Inferior parietal cortex (tissue), 1 donor: ENCODE measurements at regions not wholly inside any gene's neighbourhood (a gene's known extent, or its start where the extent isn't known, plus 50 kb on each side); places are given as distances from the start of the nearest gene placed in this dataset.
A peak's percentile ranks its signal among the peaks of the same experiment; 100 is the strongest.
"Not testable (repeated sequence)": the region's sequence is repeated elsewhere in the genome, so short reads cannot be mapped to it uniquely, and the experiment has no call there.

ENCODE experiments used
- DNase-seq: peaks from one replicate; pipeline ENCODE4 v3.0.0-alpha.2; 2016; ENCODE audit errors: extremely low spot score

DNA sequence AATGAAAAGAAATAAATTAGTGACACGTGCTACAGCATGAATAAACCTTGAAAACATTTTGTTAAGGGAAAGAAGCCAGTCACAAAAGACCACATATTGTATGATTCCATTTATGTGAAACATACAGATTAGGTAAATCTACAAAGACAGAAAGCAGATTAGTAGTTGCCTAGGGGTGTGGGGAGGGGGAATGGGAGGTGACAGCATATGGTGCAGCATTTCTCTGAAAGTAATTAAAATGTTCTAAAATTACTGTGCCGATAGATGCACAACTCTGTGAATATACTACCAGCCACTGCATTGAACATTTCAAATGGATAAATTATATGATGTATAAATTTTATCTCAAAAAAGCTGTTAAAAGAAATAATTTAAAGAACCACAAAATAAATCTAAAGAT lies 161.0 kb downstream of the TRIB2 start:
- DNase-seq, result no peak

DNA sequence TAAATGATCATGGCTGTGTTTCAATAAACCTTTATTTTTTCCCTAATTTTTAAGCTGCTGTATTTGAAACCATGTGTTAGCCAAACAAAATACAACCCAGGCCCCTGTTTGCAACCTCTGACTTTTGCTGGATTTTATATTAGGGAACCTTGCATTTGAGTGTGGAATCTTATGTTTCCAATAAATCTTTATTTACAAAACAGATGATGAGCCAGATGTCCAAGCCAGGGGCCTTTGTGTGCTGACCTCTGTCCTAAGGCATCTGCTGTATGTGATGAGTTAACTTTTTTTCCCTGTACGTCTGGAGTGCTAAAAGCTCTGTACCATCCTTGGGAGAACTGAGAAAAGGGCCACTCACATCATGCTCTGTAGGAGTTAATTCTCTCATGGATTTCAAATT lies 162.9 kb downstream of the TRIB2 start:
- no peak for DNase-seq

GRCh38 chr2:12881952-12882351 lies 165.2 kb downstream of the TRIB2 start:
- no peak for DNase-seq

DNA sequence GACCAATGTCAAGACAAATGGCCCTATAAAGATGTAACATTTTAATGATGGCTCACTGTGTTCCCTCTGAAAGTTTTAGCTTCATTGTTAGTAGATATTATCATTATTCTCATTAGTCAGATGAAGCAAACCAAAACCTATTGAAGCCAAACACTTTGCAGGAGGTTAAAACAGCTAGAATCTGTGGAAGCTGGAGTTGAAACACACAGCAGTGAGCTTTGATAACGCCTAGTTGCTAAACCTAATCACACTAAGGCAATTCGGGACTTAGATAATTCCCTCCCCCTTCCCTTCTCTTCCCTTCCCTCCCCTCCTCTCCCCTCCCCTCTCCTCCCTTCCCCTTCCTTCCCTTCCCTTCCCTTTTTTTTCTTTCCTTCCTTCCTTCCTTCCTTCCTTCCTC lies 165.7 kb downstream of the TRIB2 start:
- no peak for DNase-seq

DNA sequence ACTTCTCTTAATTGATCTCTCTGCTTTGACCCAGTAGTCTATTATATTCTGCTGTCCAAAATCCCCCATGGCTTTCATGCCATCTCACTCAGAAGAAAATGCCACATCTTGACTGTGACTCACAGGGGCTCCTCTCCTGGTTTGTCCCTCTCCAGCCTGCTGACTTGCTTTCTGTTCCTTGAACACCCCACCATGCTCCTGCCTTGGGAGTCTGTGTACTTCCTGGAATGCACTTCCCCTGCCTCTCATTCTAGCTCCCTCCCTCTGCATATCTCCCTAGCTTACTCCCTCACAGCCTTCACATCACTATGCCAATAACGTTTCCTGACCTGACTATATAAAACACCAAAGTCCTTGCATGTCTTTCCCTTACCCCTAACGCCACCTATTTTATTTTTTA lies 167.2 kb downstream of the TRIB2 start:
- no peak for DNase-seq

- no peak for DNase-seq
These were observed 168.1 kb downstream of the TRIB2 start for GRCh38 chr2:12884713-12885282.

DNA sequence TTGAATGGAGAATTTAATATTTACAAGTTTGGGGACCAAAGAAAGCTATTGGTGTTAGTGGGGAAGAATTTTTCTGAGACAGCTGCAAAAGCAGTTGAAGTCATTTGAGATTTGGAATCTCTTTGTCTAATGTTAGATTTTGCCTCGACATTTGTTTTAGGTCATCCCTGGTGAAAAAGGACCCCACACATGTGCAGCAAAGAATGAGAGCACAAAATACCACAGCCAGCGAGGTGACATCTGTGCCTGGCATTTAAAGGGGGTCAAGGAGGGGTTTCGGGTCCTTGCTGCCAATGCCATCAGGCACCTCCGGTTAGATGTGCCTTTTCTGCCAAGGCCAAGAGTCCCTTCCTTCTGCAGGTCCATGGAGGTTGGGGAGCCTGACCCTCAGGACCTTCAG lies 173.3 kb downstream of the TRIB2 start:
- DNase-seq, result no peak

GRCh38 chr2:12890481-12890991 lies 173.8 kb downstream of the TRIB2 start:
- no peak for DNase-seq

GRCh38 chr2:12895017-12895416 lies 178.3 kb downstream of the TRIB2 start:
- no peak for DNase-seq

DNA sequence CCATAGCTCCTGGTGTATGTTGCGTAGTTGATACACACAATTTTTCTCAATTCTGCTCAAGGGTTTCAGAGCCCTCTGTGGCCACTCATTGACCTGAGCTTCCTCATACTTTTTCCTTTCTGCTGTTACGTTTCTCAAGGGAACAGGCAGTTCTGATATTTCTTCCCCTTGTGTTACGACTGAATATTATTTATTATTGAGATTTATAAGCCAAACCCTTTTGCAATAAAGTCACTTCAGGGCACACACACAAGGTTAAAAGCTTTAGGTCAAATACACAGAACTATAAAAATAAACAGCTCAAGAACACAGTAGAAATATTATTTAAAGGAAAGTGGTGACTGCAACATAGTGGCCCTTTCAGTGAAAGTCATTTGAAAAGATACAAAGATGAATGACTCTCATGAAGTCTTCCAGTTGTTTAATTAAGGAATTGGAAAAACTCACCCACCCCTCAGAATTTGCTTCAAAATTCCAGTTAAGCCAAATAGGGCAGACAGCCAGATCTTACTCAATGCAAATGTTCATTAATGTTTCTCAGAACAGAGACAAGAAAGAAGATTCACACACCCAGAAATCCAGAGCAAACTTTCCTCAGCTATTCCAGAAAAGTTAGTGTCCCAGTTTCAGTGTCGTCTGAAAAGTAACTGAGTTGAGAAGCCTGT lies 179.7 kb downstream of the TRIB2 start:
- no peak for DNase-seq

GRCh38 chr2:12897181-12897580 lies 180.4 kb downstream of the TRIB2 start:
- DNase-seq, result no peak

- DNase-seq, result no peak
These were observed 186.5 kb downstream of the TRIB2 start for GRCh38 chr2:12903272-12903671.

DNA sequence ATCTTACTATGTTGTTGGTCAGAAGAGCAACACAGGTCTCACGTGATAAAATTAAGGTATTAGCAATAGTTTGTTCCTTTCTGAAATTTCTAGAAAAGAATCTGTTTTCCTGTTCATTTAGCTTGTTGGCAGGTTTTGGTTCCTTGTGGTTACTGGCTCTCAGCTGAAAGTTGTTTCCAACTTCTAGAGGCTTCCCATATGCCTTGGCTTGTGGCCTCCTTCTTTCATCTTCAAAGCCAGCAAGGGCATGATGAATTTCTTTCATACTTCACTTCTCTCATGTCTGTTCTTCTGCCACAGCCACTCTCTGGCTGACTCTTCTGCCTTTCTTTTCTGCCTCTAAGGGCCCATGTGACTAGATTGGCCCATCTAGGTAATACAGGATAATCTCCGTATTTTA lies 193.7 kb downstream of the TRIB2 start:
- no peak for DNase-seq

DNA sequence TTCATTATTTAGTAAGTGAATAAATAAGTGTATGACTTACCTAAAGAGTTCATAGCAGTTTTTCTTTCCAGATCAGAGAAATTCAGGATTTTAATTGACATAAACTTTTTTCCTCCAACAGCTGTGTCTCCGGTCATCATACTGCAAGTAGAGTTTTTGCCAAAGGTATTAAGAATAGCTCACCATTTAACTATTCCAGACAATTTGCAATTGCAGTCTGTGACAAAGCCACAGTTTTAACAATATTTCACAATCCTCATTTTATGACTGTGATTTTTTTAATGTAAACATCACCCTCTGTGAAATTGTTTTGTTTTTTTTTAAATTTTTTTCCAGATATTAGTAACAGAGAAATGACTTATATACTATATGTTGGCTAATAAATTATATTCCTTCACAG lies 199.1 kb downstream of the TRIB2 start:
- no peak for DNase-seq

GRCh38 chr2:12918138-12918834 lies 201.6 kb downstream of the TRIB2 start:
- no peak for DNase-seq

- no peak for DNase-seq
These were observed 202.2 kb downstream of the TRIB2 start for GRCh38 chr2:12918835-12919445.

DNA sequence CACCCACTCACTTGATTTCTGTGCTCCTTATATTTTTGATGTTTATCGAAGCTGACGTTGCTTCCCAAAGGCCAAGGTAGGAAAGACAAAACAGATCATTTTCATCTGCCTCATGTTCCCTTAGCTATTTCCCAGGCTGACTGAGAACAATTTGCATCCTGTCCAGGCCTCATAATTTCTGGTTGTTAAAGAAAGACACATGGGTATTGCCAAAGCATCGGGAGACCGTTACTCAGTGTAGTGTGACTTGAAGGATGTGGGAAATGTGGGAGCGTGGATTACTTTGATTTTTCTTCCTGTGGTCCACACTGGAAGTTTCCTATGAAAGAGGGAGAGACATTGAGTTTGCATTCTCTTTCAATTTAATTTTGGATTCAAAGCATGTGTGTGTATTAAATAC lies 204.6 kb downstream of the TRIB2 start:
- DNase-seq, result no peak

- no peak for DNase-seq
These were observed 207.3 kb downstream of the TRIB2 start for GRCh38 chr2:12923907-12924610.

- DNase-seq, result not testable (repeated sequence)
These were observed 209.9 kb downstream of the TRIB2 start for GRCh38 chr2:12926641-12927040.

DNA sequence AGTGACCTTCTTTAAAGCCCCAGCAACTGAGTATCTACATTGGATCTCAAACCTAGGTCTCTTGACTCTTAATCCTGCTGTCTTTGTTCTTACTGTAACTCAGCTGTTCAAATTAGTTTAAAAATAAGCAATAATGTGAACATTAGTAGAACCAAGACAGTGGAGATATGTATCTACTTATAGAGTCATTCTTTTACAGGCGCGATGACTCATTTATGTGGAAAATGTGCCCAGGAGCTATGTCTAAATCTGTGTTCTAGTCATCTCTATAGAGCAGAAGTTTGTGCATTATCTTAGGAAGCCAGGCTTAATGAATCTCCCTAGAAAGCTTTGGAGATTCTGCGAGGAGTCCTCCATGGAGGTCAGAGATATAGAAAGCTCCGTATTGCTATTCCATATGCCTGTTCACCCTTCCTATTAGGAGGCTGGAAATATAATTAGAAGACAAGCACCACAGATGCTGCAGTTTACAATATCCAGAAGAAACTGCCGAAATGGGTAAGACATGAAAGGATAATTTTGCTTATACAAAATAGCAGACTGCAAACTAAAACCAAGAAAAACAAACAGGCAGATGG lies 211.6 kb downstream of the TRIB2 start:
- peak; percentile 44 for DNase-seq

DNA sequence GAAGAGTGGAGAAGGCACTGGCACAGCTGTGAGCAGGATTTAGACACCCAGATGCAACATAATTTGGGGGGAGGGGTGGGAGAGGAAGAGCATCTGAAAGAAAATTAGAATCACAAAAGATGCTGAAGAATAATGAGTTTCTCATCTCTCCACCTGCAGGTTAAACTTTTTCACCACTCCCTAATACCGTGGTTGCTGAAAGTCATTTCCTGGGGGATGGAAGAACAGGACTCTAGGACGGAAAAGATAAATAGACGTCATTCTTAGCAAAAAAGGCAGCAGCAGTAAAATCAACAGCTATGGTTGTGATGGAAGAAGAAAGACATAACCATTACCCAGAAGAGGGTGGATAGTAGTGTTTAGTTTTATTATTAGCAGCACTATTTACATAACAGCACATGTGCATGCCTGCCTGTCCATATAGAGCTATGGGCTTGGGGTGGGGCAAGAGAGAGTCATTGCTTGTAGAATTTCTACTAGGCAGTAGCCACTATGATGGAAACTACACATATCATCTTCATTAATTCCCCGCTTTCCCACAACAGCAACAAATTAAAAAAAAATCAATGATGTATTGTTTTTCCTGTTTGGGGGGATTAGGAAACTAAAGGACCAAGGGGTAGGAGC lies 212.2 kb downstream of the TRIB2 start:
- DNase-seq, result no peak
